Dermis microvascular lymphatic vessel endothelial cell (primary cell): ENCODE measurements at regions not wholly inside any gene's neighbourhood (a gene's known extent, or its start where the extent isn't known, plus 50 kb on each side); places are given as distances from the start of the nearest gene placed in this dataset.
"Not testable (repeated sequence)": the region's sequence is repeated elsewhere in the genome, so short reads cannot be mapped to it uniquely, and the experiment has no call there.

Experiments
- DNase-seq, 2 donors: peaks; one replicate each; pipeline versions ENCODE4 v3.0.0 to v3.0.0-alpha.2; 2010; ENCODE audit warnings: low read depth in 2 of 2

GRCh38 chr11:104704888-104705287, 193.4 kb downstream of the CASP12 start:
- peak; percentile 12 to 67 for DNase-seq

- DNase-seq = no peak
Measured at GRCh38 chr11:104704146-104704830, 194.0 kb downstream of the CASP12 start.

GRCh38 chr11:104700609-104701008, 197.7 kb downstream of the CASP12 start:
- no peak for DNase-seq

GRCh38 chr11:104699981-104700380, 198.3 kb downstream of the CASP12 start:
- DNase-seq = no peak

- no peak for DNase-seq
Measured at GRCh38 chr11:104695065-104695463, 203.2 kb downstream of the CASP12 start.

GRCh38 chr11:104694259-104695064, 203.8 kb downstream of the CASP12 start:
- DNase-seq = peak; percentile 1 to 52

- DNase-seq = no peak
Measured at GRCh38 chr11:104692751-104693150, 205.5 kb downstream of the CASP12 start.

- no peak for DNase-seq
Measured at GRCh38 chr11:104691129-104691528, 207.1 kb downstream of the CASP12 start.

GRCh38 chr11:104690241-104690640, 208.0 kb downstream of the CASP12 start:
- no peak for DNase-seq

GRCh38 chr11:104688731-104689130, 209.5 kb downstream of the CASP12 start:
- DNase-seq = no peak

GRCh38 chr11:104682206-104682605, 216.1 kb downstream of the CASP12 start:
- no peak for DNase-seq

- DNase-seq = no peak
Measured at GRCh38 chr11:104679258-104679657, 219.0 kb downstream of the CASP12 start.

GRCh38 chr11:104678408-104678807, 219.9 kb downstream of the CASP12 start:
- peak in 1 of 2 donors; percentile 23 for DNase-seq

- not testable (repeated sequence) for DNase-seq
Measured at GRCh38 chr11:104677069-104677468, 221.2 kb downstream of the CASP12 start.

GRCh38 chr11:104672897-104673296, 225.4 kb downstream of the CASP12 start:
- no peak for DNase-seq

- peak in 1 of 2 donors; percentile 73 for DNase-seq
Measured at GRCh38 chr11:104668797-104669463, 229.3 kb downstream of the CASP12 start.

- no peak for DNase-seq
Measured at GRCh38 chr11:104666624-104667023, 231.6 kb downstream of the CASP12 start.

GRCh38 chr11:104665641-104666040, 232.6 kb downstream of the CASP12 start:
- DNase-seq = no peak

GRCh38 chr11:104663190-104664140, 234.8 kb downstream of the CASP12 start:
- no peak for DNase-seq

- DNase-seq = no peak
Measured at GRCh38 chr11:104661901-104662300, 236.4 kb downstream of the CASP12 start.

- DNase-seq = no peak
Measured at GRCh38 chr11:104661471-104661870, 236.8 kb downstream of the CASP12 start.
